ENCODE measurements at regions not wholly inside any gene's neighbourhood (a gene's known extent, or its start where the extent isn't known, plus 50 kb on each side); places are given as distances from the start of the nearest gene placed in this dataset.

DNA sequence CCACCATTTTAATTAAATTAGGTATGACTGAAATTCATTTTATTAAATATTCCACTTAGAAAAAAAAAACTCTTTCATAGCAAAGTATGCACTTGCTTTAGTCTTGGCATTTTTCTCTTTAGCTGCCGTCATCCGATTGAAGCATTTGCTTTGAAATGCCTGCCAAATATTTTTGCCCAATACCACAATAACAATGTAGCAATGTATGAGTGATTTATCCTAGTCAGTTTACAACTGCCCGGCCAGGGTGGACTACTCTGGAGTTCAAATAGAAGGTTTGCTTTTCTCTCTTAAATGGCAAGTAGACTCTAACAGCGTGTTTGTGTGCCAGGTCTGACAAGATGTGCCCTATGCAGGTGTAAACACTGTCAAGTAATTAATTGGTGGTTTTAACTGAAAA, 675.3 kb upstream of the SGCG start:
- TF ChIP-seq, protein P1, sequence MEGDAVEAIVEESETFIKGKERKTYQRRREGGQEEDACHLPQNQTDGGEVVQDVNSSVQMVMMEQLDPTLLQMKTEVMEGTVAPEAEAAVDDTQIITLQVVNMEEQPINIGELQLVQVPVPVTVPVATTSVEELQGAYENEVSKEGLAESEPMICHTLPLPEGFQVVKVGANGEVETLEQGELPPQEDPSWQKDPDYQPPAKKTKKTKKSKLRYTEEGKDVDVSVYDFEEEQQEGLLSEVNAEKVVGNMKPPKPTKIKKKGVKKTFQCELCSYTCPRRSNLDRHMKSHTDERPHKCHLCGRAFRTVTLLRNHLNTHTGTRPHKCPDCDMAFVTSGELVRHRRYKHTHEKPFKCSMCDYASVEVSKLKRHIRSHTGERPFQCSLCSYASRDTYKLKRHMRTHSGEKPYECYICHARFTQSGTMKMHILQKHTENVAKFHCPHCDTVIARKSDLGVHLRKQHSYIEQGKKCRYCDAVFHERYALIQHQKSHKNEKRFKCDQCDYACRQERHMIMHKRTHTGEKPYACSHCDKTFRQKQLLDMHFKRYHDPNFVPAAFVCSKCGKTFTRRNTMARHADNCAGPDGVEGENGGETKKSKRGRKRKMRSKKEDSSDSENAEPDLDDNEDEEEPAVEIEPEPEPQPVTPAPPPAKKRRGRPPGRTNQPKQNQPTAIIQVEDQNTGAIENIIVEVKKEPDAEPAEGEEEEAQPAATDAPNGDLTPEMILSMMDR (IDR thresholded peaks at IDR 0.05; ENCODE audit: control extremely low read depth in 1 of 3, insufficient read depth in 1 of 3, low read depth in 1 of 3, low read length in 3 of 3): no peak
- TF ChIP-seq TAF1 (IDR thresholded peaks at IDR 0.05; ENCODE audit: low read depth, low read length) (no peak), SIN3A (conservative IDR thresholded peaks at IDR 0.05 in 1 of 2, IDR thresholded peaks at IDR 0.05 in 1 of 2; ENCODE audit: low read depth in 1 of 2, low read length in 2 of 2) (no peak), POLR2A (IDR thresholded peaks at IDR 0.05; ENCODE audit: control extremely low read depth in 1 of 2, low read depth in 2 of 2, low read length in 2 of 2) (no peak), CEBPB (IDR thresholded peaks at IDR 0.05; ENCODE audit: low read depth, low read length) (no peak), CHD2 (IDR thresholded peaks at IDR 0.05; ENCODE audit: low read length) (no peak), GTF2F1 (IDR thresholded peaks at IDR 0.05; ENCODE audit: borderline replicate concordance, low read depth, low read length) (no peak), EP300 (IDR thresholded peaks at IDR 0.05; ENCODE audit: borderline replicate concordance in 1 of 2, low read depth in 2 of 2, low read length in 2 of 2) (no peak), HDAC2 (IDR thresholded peaks at IDR 0.05; ENCODE audit: borderline replicate concordance in 1 of 2, low read depth in 2 of 2, low read length in 2 of 2) (no peak), EZH2 (IDR thresholded peaks at IDR 0.05; ENCODE audit: low read depth, low read length, severe bottlenecking) (no peak), SP1 (IDR thresholded peaks at IDR 0.05; ENCODE audit: low read depth, low read length) (no peak), RFX5 (IDR thresholded peaks at IDR 0.05; ENCODE audit: borderline replicate concordance, low read depth, low read length) (no peak)
